NCI-H187 (cell line): ENCODE measurements at regions not wholly inside any gene's neighbourhood (a gene's known extent, or its start where the extent isn't known, plus 50 kb on each side); places are given as distances from the start of the nearest gene placed in this dataset.
"Not testable (repeated sequence)": the region's sequence is repeated elsewhere in the genome, so short reads cannot be mapped to it uniquely, and the experiment has no call there.

ENCODE experiments used
- DNase-seq, 2 experiments: peaks; one replicate each; lab custom pipeline; 2025; lab: John Stamatoyannopoulos, UW

DNA sequence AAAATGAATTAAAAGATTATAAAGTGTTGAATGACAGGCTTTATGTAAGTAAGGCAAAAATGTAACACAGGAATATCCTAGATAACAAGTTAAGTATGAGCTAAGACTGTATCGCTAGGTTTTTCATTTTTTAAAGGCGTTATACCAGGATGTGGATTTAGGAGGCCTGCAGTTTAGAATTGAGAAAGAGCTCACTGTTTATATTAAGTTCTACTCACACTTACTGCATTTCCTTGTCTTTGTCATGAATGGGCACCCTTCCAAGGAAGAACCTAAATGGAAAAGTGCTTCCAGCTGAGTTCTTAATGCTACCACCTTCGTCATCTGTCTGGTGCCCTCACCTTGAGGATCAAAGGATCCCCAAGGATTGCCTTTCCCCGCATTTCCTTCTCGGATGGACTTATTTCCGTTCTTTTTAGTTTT is 148.7 kb downstream of the SOX4 start:
- no peak for DNase-seq

- no peak for DNase-seq
Observed at GRCh38 chr6:21744331-21744730, 150.8 kb downstream of the SOX4 start.

DNA sequence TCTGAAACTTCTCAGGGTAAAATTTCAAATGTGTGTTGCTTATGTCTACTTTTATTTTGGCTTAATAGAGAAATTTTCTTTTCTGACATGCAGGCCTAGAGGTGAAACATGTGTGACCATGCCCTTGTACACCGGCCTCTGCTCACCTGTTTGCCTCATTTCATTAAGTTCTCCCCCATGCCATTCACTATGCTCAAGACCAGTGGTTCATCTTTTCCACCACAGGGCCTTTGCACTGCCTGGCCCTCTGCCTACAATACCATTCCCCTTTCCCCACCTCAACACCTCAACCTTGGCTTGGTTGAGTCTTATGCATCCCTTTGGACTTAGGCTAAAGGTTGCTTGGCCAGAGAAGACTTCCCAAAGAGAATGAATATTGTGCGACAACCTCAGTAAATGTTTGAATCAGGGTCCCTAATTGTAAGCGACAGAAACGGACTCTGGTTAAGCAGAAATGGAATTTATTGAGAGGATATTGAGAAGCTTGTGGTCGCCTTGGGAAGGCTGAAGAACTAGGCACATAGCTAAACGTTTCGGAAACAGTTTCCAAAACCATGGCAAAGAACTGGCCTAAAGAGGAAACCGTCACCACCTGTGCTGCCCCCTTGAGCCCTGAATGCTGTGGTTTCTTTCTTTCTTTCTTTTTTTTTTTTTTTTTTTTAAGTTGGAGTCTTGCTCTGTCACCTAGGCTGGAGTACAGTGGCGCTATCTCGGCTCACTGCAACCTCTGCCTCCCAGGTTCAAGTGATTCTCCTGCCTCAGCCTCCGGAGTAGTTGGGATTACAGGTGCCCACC is 152.2 kb downstream of the SOX4 start:
- DNase-seq, result no peak

- no peak for DNase-seq
Observed at GRCh38 chr6:21747441-21747840, 153.9 kb downstream of the SOX4 start.

DNA sequence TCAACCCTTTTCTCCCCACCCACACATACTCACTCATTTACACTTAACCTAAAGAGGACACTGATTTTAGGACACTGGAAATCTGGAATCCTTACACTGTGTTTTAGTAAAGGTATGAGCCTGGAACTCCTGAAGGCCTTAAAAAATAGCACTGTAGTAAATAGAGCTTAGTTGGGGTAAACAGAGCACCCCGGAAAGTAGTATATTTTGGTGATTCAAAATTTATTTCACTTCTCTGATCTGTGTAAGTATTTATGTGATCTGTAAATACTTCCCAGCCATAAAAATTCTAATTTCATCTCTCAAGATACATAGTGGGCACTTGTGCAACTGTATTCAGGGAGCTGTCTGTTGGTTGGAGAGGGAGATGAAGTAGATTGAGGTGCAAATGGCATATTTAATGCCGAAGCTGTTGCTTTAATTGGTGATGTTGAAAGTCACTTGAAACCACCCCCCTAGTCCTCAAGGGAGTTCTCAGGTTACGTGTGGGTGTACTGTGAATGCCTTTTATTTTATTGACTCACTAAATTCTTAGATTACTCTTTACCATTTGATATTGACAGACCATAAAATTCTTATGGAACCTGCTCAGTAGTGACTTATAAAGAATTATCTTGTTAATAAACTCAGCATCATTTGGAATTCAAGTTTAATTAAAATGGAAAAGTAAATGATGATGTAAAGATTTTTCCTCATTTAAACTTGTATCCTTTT is 154.9 kb downstream of the SOX4 start:
- DNase-seq, result peak; percentile 77 to 82

DNA sequence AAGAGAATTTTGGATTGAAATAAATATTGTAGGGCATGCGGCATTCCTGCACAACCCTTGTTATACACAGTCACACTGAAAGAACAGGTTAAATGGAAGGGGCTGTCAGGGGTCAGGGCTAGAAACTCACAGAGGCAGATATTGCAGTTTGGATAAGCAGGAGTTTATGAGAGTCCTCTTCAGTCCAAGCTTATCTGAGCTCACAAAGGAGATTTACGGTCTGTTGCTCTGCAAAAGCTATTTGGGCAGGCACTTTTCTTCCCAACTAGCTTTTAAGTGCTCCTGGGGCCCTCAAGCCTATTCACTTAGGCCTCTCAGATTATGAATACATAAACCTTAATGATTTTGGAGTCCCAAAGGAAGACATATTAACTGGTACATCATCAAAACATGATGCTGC is 156.2 kb downstream of the SOX4 start:
- peak; percentile 86 to 88 for DNase-seq

GRCh38 chr6:21750575-21750974 is 157.0 kb downstream of the SOX4 start:
- no peak for DNase-seq

GRCh38 chr6:21751608-21752007 is 158.1 kb downstream of the SOX4 start:
- DNase-seq, result no peak

DNA sequence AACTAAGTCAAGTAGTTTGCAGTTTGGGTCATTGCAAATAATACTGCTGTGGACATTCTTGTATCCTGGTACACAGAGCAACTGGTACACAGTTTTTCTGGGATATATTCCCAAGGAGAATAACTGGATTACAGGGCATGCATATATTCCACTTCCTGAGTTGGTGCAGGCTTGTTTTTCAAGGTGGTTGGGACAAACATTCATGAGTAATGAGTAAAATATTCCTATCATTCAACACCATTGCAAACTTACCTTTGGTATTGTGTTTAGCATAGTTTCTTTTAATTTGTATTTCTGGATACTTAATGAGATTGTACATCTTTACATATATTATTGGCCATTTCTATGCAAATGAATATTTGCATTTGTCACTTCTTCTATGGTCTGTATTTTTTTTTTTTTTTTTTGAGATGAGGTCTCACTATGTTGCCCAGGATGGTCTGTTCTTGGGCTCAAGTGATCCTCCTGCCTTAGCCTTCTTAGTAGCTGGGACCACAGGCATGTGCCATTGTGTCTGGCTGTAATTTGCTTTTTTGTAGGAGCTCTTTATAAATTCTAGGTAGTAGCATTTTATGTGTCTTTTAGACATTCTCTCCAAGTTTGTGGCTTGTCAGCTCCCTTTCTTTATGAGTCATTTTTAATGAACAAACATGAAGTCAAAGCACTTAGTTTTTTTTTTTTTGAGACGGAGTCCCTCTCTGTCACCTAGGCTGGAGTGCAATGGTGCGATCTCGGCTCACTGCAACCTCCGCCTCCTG is 158.7 kb downstream of the SOX4 start:
- no peak for DNase-seq

DNA sequence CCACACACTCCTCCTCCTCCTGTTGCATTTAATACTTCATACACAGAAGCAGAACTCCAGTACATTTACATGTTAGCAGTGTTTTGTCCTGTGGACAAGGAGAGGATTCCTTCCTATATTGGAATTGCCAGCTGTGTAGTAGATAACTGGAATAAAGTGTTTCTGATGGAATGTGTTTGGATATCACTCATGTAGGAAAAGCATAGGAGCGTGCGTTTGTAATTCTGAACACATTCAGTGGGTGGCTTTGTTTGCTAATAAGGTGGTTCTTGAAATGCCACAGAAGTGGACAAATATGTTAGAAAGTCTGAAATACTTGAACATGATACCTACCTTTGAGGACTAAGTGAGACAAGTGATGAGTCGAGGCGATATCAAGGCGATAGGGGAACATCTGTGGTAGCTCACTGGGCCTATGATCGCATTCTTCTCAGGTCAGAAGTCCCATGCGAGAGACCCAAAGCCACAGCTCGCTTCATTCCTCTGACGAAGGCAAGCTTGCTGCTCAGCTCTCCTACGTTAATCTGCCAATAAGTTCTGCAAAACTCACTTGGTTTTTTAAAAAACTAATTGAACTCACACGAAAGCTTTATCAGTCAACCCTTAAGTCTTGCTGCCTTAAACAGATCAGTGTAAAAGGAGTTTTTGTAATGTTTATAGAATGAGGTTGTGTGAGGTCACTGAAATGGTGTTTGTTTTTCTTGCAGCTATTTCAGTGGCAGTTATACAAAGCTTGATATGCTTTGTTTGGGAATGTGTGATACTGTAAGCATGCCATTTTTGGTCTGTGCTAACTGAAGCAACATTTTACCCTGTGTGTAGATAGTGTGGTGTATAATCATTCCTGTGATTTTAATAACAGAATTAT is 159.9 kb downstream of the SOX4 start:
- DNase-seq, result no peak

DNA sequence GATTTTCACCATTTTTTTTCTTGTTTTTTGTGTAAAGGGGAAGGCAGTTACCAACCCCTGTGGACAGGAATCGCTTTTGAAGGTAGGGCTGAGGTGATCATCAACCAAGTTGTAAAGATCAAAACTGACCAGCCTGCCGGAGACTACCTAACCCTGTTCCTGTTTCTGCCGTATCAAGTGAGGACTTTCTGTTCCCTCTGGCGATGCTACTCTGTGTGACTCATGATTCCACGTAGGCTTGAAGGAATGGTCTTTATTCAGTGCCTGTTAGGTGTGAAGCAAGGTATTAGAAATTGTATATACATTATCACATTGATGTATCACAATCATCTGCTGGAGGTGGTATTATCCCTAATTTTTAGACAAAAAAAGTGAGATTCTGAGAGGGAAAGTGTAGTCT is 161.3 kb downstream of the SOX4 start:
- no peak for DNase-seq

- DNase-seq, result no peak
Observed at GRCh38 chr6:21756487-21756886, 162.9 kb downstream of the SOX4 start.

- DNase-seq, result not testable (repeated sequence)
Observed at GRCh38 chr6:21757392-21757791, 163.8 kb downstream of the SOX4 start.

GRCh38 chr6:21759721-21760120 is 166.2 kb downstream of the SOX4 start:
- DNase-seq, result no peak

- DNase-seq, result not testable (repeated sequence)
Observed at GRCh38 chr6:21761053-21761730, 167.6 kb downstream of the SOX4 start.

- no peak for DNase-seq
Observed at GRCh38 chr6:21764989-21765388, 171.4 kb downstream of the SOX4 start.

GRCh38 chr6:21767891-21768648 is 174.5 kb downstream of the SOX4 start:
- DNase-seq, result no peak

GRCh38 chr6:21769405-21769861 is 175.9 kb downstream of the SOX4 start:
- no peak for DNase-seq

- no peak for DNase-seq
Observed at GRCh38 chr6:21769968-21770367, 176.4 kb downstream of the SOX4 start.

DNA sequence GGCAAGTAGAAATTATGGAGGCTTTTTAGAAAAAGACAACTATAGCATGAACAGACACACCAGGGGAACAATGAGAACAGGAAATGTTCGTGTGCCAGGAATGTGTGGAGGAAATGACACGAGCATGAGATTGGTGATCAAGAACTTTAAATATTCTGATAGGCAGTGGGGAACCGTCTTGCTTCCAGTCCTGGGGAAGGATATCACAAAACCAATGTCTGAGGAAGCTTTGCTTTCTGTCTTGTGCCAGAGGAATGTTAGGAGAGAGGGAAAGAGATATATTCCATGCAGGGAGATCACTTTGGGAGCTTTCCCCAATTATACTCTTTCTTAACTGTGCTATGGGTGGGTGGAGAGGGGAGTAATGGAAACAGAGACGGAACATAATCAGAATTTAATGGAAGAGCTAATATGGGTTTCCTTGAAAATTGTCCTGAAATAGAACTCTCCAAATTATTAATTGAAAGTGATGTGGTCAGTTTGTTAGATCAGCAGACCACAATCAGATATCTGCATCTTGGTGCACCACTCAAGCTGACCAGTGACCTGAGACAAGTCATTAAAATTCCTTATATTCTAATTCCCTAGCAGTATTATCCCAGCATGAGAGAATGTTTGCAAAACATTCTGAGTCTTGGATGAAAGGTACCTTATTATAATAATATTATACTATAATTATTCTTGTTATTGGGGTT is 178.2 kb downstream of the SOX4 start:
- no peak for DNase-seq
